Stimulated activated CD8-positive, alpha-beta memory T cell treated with anti-CD3 and anti-CD28 coated beads, Interleukin-12 subunit alpha, Interleukin-12 subunit beta, amount 100 ng/mL, for 24 hours (primary cell): ENCODE measurements at regions not wholly inside any gene's neighbourhood (a gene's known extent, or its start where the extent isn't known, plus 50 kb on each side); places are given as distances from the start of the nearest gene placed in this dataset.
"Not testable (repeated sequence)": the region's sequence is repeated elsewhere in the genome, so short reads cannot be mapped to it uniquely, and the experiment has no call there.

Experiments used
- DNase-seq: peaks from one replicate; pipeline ENCODE4 v3.0.0-alpha.2; 2020; ENCODE audit errors: extremely low read depth

GRCh38 chr21:5013455-5014304 lies 5507.7 kb upstream of the TPTE start:
- not testable (repeated sequence) for DNase-seq

GRCh38 chr21:5015187-5015586 lies 5506.2 kb upstream of the TPTE start:
- not testable (repeated sequence) for DNase-seq

- DNase-seq = not testable (repeated sequence)
These were observed 5502.3 kb upstream of the TPTE start for GRCh38 chr21:5019120-5019519.

- not testable (repeated sequence) for DNase-seq
These were observed 5499.6 kb upstream of the TPTE start for GRCh38 chr21:5021815-5022214.

GRCh38 chr21:5022254-5022653 lies 5499.1 kb upstream of the TPTE start:
- not testable (repeated sequence) for DNase-seq

- not testable (repeated sequence) for DNase-seq
These were observed 5498.6 kb upstream of the TPTE start for GRCh38 chr21:5022748-5023147.

GRCh38 chr21:5035147-5035546 lies 5486.2 kb upstream of the TPTE start:
- DNase-seq = not testable (repeated sequence)

- not testable (repeated sequence) for DNase-seq
These were observed 5485.8 kb upstream of the TPTE start for GRCh38 chr21:5035587-5035986.

- not testable (repeated sequence) for DNase-seq
These were observed 5483.6 kb upstream of the TPTE start for GRCh38 chr21:5037606-5038331.

GRCh38 chr21:5039926-5040325 lies 5481.5 kb upstream of the TPTE start:
- not testable (repeated sequence) for DNase-seq

GRCh38 chr21:5042583-5042982 lies 5478.8 kb upstream of the TPTE start:
- DNase-seq = not testable (repeated sequence)

- DNase-seq = not testable (repeated sequence)
These were observed 5476.6 kb upstream of the TPTE start for GRCh38 chr21:5044812-5045211.

GRCh38 chr21:5051303-5052018 lies 5469.9 kb upstream of the TPTE start:
- not testable (repeated sequence) for DNase-seq

GRCh38 chr21:5055027-5055754 lies 5466.2 kb upstream of the TPTE start:
- DNase-seq = not testable (repeated sequence)

- not testable (repeated sequence) for DNase-seq
These were observed 5465.1 kb upstream of the TPTE start for GRCh38 chr21:5055996-5056962.

GRCh38 chr21:5057077-5057476 lies 5464.3 kb upstream of the TPTE start:
- not testable (repeated sequence) for DNase-seq

- not testable (repeated sequence) for DNase-seq
These were observed 5460.9 kb upstream of the TPTE start for GRCh38 chr21:5060364-5061083.

- not testable (repeated sequence) for DNase-seq
These were observed 5456.7 kb upstream of the TPTE start for GRCh38 chr21:5064581-5065142.
